ENCODE measurements at regions not wholly inside any gene's neighbourhood (a gene's known extent, or its start where the extent isn't known, plus 50 kb on each side); places are given as distances from the start of the nearest gene placed in this dataset.

DNA sequence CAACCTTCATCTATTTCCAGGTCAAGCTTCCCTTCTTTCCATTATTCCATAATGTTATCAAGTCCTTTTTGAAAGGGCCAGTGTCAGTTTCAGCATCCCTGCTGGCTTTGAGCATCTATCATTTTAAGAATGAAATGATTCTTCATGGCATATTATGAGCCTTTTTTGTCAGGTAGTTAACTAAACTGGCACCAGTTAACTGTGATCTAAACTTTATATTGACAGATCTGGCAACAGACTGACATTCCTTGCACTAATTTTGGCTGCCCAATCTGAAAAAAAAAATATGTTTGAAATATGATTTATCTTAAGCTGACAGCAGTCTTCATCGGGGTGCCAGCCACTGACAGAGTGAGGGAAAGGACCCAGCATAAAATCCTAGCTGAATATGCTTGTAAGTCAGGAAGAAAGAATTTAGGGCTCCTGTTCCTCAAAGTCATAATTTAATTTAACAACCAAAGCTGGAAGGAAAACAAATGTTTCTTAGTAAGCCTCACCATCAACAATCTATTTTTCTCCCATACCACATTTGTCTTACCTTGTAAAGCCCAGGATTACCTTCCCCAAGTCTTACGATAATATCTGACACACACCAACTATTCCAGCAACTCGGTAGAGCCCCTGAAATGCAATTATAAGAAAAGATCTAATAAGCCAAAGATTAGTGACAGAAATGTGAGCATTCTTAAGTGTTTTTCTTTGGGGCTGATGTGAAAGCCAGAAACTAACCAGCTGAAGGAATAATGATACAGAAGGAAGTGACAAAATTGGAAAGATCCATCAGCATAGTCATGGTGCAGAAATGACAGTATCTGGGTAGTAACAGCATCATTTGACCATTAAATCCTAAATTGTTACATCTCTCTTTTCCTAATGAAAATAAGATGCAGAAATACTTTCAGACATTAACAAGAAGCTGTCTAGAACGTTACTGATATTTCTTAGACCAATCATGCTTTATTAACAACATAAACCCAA lies 228.1 kb downstream of the RBM43 start:
- no peak overlapping the region for H2BK20ac ChIP-seq (ENCODE audit: low read depth, low read length, poor library complexity, severe bottlenecking)
- no peak overlapping the region for H3K56ac ChIP-seq (ENCODE audit: insufficient read length, low read depth, low read length)
- Mint-ChIP-seq H3K36me3 (ENCODE audit: insufficient read depth in 1 of 3, low read depth in 3 of 3) (no peaks in the 10 kb centered on the region), H3K27ac (no peak overlapping the region; a peak in 1 of 7 replicates), H3K4me1 (peaks cover 0 to 10% of the 10 kb centered on the region in 2 experiments; a peak in 2 of 4 replicates), H3K4me3 (no peak overlapping the region), H3K9me3 (no peaks in the 10 kb centered on the region), H3K27me3 (ENCODE audit: low read depth) (no peaks in the 10 kb centered on the region)
- TF ChIP-seq CTCF (conservative IDR thresholded peaks at IDR 0.05) = no peak
- H3K9me3 ChIP-seq (ENCODE audit: control insufficient read depth, low read depth, low read length) = no peaks in the 10 kb centered on the region
- H4K8ac ChIP-seq (replicated peaks; ENCODE audit: insufficient read length, low read depth, low read length) = no peak overlapping the region
- no peak overlapping the region for H3K23ac ChIP-seq (ENCODE audit: insufficient read length, low read depth, low read length)
- H3K4ac ChIP-seq (ENCODE audit: low read depth, low read length) = no peak overlapping the region
- no peaks in the 10 kb centered on the region for H3K23me2 ChIP-seq (ENCODE audit: insufficient read length, low read depth, low read length, poor library complexity, severe bottlenecking)
- no peak overlapping the region for H3K18ac ChIP-seq (ENCODE audit: insufficient read length, low read depth, low read length)
- no peak overlapping the region for H3K14ac ChIP-seq (ENCODE audit: insufficient read depth, low read length)
- H3K27ac ChIP-seq (ENCODE audit: insufficient read length, low read depth, low read length) = no peak overlapping the region
- no peaks in the 10 kb centered on the region for H3K79me1 ChIP-seq (ENCODE audit: insufficient read depth, low read depth, low read length, poor library complexity, severe bottlenecking)
- no peak overlapping the region for H2BK15ac ChIP-seq (ENCODE audit: low read depth, low read length)
- H4K91ac ChIP-seq (ENCODE audit: insufficient read length, low read depth, low read length) = no peak overlapping the region
- no peak overlapping the region for H2AK5ac ChIP-seq (ENCODE audit: insufficient read length, low read length)
- no peak overlapping the region for H2BK120ac ChIP-seq (ENCODE audit: low read depth, low read length, poor library complexity, severe bottlenecking)
- no peak for DNase-seq
- H2AFZ ChIP-seq (ENCODE audit: low read length) = no peak overlapping the region
- no peaks in the 10 kb centered on the region for H3K79me2 ChIP-seq (ENCODE audit: insufficient read depth, low read length)
- no peak overlapping the region for H2BK5ac ChIP-seq (ENCODE audit: insufficient read length, low read length)
- no peak overlapping the region for H3T11ph ChIP-seq (ENCODE audit: low read length)
- H4K20me1 ChIP-seq (ENCODE audit: control insufficient read depth, insufficient read depth, insufficient read length) = no peaks in the 10 kb centered on the region
- H3K27me3 ChIP-seq (ENCODE audit: insufficient read depth, low read length) = no peaks in the 10 kb centered on the region
- H3K9ac ChIP-seq (ENCODE audit: extremely low read depth, insufficient read length, low read length) = no peak overlapping the region
- H2BK12ac ChIP-seq (ENCODE audit: insufficient read length, low read depth, low read length) = no peak overlapping the region
- WGBS (ENCODE audit: extremely low coverage, insufficient read length, low lambda C conversion rate) = no CpG with 5 or more reads among the region's 4 CpGs
- no peak overlapping the region for H4K5ac ChIP-seq (ENCODE audit: insufficient read length, low read depth, low read length)
- H3K4me2 ChIP-seq (ENCODE audit: insufficient read depth, insufficient read length, low read length) = no peak overlapping the region
- H3K4me1 ChIP-seq (ENCODE audit: insufficient read depth, low read length) = no peaks in the 10 kb centered on the region; the same call in 1 of the 2 replicates

All from H9 (cell line).